ENCODE measurements at regions not wholly inside any gene's neighbourhood (a gene's known extent, or its start where the extent isn't known, plus 50 kb on each side); places are given as distances from the start of the nearest gene placed in this dataset.
"Not testable (repeated sequence)": the region's sequence is repeated elsewhere in the genome, so short reads cannot be mapped to it uniquely, and the experiment has no call there.

DNA sequence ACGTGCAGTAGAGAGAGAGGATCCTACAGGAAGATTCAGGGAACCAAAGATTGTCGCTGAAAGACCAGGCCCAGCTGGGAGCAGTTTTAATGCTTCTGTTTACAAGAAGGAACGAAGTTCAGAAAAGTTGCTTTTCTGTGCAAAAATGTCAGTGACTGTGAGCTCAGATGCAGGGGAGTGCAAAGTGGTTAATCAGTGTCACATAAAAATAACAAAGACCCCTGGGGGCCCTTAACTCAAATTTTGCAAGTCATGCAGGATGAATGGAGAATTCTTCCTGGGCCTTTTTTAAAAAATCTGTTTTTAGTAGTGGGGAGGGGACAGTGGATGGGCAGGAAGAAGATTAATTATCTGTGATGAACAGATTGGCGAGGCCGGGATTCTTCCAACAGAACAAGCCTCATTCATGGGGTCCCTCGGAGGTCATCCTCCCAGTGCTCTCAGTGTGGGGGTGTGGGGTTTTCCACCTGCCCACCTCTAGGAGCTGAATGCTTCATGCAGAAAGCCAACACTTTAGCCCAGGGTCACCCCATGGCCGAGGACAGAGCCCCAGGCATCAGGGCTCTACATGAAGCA is 167.2 kb downstream of the UQCRFS1 start:
- DNase-seq = no peak

DNA sequence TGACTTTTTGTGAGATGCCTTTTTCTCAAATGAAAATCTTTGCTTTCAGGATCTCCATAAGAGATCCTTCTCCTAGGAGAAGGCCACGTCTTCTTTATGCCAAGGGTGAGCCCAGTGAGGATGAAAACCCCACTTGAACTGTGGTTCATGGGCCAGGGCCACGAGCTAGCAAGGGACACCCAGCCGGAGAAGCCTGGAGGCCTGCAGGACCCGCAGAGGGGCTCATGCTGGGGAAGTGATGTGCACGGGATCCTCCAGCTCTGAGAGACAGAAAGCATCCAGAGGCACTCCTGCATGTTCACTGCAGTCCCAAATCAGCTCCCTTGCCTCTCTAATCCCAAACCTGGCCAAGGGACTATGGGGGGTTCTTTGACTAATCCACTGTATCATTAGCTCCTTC is 168.9 kb downstream of the UQCRFS1 start:
- no peak for DNase-seq

DNA sequence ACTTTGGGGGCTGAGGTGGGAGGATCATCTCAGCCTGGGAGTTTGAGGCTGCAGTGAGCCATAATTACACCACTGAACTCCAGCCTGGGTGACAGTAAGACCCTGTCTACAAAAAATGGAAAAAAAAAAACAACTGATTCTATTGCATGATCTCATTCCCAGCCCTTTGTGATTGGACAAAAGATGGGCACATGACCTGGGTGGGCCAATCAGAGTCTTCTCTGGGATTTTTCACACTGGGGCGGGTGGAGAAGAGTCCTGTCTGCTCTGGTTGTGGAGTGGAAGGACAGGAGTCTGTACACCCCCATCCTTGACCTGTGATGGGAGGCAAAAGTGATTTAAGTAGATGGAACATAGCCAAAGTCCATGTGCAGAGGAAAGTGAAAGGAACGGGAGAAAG is 170.5 kb downstream of the UQCRFS1 start:
- no peak for DNase-seq

- DNase-seq = no peak
These were observed 172.0 kb downstream of the UQCRFS1 start for GRCh38 chr19:29040951-29041350.

DNA sequence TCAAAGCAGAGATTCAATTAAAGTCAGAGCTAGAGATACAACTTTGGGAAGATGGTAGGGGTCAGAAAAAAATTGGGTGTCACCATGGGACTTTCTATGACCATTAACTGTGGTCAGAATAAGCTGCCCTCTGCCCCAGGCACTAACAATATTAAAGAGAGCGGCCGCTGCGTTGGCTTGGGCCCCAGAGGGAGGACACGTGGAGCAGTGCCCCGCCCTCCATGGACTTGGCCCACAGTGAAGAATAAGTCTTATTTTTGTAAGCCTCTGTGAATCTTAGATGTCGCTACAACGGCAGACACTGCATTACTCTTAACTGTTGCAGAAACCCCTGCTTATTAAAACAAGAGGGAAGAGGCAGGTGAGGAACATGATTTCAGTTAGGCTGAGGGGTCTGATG is 172.7 kb downstream of the UQCRFS1 start:
- DNase-seq = no peak

DNA sequence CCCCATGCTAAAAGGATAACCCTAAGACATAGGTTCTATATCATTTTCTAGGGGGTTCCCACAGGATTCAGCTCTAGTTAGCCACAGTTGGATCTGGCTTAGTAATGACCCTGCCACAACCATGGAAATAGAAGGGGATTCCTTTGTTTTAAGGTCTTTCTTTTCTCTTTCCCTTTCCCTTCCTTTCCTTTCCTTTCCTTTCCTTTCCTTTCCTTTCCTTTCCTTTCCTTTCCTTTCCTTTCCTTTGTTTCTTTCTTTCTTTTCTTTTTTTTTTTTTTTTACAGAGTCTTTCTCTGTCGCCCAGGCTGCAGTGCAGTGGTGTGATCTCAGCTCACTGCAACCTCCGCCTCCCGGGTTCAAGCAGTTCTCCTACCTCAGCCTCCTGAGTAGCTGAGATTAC is 173.9 kb downstream of the UQCRFS1 start:
- not testable (repeated sequence) for DNase-seq

DNA sequence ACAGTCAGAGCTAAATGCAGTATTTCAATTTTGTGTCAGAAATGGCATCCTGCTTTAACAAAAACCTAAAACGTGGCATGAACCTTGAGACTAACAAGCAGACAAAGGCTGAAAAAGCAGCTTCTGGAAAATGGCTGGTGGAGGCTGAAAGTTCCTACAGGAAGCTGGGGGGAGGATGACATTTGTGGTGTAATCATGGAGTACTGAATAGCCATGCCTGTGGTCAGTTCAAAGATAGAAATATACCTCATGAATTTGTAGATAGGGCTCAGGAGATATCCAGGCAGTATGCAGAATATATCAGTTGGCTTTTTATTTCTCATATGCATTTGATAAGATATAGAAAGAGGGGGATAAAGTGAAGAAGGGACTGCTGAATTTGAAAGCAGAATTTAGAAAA is 181.7 kb downstream of the UQCRFS1 start:
- DNase-seq = no peak

DNA sequence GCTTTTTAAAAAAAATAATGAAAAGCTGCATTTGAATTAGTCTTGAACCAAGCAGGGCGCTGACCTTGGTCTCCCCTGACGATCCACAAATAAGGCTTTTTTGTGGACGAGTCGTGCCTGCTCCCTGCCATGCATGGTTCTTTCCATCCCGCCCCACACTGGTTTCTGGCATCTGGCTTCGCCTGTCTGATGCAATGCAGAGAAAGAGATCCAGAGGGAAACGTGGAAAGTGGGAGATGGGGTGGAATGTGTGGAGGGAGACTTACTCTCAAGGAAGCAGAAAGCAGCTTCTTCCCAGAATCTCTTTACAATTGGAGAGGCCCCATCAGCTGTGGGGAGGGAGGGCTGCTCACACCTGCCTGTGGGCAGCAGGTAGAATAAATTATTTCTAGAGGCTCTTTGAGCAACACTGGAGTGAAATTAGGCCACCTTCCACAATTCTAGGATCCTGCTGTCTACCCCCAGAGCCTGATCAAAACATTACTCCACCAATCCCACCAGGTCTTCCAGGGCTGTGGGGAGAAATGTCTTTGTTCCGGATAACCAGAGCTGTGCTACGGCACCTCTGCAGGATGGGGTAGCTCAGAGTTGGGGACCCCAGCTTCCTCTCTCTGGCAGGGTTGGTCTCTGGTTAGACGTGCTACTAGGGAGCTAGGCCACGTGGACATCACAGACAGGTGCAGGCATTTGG is 183.5 kb downstream of the UQCRFS1 start:
- no peak for DNase-seq

DNA sequence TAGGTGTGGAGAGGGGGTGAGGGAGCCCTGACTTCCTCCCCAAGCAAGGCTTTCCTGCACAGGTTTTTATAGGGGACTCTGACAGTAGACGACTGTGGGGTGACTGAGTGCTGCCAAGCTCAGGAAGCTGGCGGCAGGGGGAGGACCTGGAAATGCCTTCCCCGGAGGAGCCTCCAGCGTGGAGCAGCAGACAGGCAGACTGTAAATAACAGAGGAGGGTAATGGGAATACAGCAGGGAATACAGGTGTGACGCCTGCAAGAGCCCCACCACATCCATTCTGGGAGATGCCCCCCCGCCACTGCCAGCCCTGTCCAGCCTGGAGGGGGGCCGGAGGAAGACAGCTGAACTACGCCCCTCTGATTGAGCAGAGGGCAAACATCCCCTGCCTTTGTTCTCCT is 190.4 kb downstream of the UQCRFS1 start:
- no peak for DNase-seq

DNA sequence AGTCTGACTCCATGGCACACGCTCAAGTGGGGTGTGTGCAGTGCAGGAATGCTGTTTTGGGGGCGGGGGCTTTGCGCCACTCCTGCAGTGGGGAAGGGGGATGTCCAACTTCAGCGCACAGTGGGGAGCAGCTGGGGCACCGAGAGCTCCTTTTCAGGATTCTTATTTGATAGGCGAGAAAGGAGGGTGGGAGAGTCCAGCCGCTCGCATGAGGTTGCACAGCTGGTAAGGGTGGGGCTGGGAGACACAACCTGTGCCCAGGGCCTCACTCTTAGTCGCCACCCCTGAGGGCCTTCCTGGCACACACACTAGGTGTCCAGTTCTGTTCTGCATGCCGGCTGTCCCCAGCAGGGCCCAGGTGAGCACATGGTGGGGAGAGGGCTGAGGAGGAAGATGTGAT is 190.8 kb downstream of the UQCRFS1 start:
- no peak for DNase-seq

DNA sequence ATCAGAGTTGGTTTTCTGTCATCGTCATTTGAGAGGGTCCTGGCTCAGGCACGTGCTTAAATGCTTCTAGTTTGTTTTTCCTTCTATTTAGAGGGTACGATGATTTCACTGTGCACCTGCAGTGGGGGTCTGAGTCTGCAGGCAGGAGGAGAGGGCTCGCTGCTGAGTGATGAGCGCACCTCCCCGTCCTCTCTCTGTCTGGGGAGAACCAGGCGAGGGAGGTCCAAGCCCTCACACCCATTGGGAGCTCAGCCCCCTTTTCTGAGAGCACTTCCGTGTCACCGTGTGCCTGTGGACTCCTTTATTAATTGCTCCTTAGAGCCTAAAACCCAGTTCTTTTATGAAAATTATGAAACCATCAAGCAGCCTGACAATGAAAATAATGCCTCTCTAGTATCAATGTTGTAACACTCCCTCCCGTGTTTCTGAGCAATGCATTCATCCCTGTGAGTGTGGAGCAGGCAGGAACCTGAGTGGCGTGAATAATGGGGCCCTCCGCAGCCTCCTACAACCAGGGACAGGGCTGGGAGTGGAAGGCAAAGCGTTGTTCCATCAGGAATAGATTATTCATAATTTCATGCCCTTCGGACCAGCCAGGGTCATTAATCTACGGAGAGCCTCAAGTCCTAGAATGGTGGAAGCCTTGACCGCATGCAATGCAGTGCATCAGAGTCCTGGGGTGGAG is 191.6 kb downstream of the UQCRFS1 start:
- DNase-seq = no peak

GRCh38 chr19:29019403-29019802 is 193.5 kb downstream of the UQCRFS1 start:
- DNase-seq = no peak

DNA sequence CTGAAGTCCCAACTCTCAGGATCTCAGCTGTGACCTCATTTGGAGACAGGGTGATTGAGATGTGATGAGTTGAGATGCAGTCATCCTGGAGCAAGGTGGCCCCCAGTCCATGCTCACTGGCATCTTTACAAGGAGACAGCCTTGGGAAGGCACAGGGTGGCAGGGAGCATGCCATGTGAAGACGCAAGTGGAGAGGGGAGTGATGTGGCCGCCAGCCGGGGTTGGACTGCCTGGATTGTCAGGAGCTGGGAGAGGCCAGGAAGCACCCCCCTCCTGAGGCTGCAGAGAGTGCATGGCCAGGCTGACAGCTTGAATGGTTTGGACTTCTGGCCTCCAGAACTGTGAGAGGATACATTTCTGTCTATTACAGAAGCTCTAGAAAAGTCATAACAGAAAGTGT is 194.4 kb downstream of the UQCRFS1 start:
- no peak for DNase-seq

DNA sequence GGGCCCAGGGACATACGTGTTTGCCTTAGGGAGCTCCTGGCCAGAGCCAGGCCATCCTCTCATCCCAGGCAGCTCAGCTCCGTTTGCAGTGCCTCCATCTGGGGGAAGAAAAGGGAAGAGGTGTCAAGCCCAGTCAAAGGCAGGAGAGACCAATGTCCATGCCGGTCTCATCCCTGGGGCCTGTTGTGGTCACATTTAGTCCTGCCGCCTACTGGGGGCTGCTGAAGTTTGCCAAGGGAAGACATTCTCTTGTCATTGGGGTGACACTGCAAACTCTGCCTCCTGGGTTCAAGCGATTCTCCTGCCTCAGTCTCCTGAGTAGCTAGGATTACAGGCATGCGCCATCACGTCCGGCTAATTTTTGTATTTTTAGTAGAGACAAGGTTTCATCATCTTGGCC is 195.2 kb downstream of the UQCRFS1 start:
- DNase-seq = no peak

DNA sequence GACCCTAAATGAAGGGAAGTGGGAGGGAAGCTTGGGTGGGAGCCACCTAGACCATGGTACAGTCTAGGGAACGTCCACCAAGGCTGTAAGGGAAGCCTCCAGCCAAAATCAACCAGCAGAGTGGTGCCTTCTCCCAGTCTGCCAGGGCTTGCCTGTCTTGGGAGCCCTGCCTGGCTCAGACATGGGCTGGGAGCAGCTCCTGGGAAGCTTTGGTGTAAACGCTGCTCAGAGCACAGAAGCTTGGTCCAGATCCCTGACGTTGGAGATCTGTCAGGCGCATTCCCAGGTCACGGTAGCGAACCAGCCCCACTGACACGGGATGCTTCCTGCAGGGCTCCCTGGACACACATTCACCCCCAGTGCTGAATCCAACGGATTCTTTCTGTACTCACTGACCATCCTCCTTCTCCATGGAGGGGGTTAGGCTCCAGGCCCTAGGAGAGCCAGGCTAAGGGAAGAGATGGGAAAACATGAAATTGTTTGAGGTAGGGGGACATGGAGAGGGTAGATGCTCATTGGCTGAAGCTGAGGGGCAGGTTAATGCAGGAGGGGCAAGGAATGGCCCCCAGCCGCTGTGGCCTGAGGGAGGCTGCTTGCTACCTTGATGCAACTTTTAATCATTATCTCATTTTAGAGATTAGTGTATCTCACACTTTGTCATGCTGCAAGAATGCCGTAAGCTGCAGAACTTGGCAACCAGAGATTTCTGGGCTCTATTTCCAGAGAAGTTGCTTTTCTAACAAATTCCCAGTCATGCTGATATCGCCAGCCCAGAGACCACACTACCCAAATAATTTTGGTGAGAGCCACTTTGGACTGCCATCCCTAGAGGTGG is 195.8 kb downstream of the UQCRFS1 start:
- DNase-seq = no peak

DNA sequence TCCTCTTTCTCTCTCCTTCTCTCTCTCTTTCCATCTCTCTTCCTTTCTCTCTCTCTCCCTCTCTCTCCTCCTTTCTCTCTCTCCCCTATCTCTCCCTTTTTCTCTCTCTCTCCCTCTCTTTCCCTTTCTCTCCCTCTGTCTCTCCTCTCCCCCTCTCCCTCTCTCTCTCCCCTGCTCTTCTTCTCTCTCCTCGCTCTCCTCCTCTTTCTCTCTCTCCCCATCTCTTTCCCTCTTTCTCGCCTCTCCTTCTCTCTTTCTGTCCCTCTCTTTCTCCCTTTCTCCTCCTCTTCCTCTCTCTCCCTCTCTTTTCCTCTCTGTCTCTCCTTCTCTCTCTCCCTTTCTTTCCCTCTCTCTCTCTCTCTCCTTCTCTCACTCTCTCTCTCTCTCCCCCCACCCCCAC is 196.6 kb downstream of the UQCRFS1 start:
- no peak for DNase-seq

DNA sequence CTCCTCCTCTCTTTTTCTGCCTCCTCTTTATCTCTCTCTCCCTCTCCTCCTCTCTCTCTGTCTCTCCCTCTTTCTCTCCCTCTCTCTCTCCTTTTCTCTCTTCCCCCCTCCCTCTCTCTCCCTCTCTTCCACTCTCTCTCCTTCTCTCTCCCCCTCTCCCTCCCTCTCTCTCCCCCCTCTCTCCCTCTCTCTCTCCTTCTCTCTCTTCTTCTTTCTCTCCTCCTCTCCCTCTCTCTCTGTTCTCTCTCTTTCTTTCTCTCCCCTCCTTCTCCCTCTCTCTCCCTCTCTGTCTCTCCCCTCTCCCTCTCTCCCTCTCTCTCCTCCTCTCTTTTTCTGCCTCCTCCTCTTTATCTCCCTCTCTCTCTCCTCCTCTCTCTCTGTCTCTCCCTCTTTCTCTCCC is 197.4 kb downstream of the UQCRFS1 start:
- DNase-seq = no peak

GRCh38 chr19:29014857-29015436 is 198.0 kb downstream of the UQCRFS1 start:
- DNase-seq = no peak

GRCh38 chr19:29013988-29014387 is 199.0 kb downstream of the UQCRFS1 start:
- no peak for DNase-seq

DNA sequence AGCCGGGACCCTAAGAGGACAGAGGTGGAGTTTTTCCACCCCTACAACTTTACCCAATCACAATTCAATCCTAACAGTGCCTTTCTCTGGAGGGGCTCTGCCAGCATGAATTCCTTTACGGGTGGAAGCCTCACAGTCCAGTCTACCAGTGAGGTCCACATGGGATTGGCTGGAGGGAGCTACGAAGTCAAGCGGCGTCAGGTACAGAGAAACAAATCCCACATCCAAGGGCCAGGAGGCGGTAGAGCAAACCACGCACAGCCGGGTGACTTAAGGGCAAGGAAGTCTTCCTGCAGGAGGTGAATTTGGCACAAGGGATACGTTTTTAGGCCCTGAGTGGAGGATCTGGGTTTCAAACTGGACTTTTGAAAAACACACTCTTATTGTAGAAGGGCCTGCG is 199.6 kb downstream of the UQCRFS1 start:
- no peak for DNase-seq

DNA sequence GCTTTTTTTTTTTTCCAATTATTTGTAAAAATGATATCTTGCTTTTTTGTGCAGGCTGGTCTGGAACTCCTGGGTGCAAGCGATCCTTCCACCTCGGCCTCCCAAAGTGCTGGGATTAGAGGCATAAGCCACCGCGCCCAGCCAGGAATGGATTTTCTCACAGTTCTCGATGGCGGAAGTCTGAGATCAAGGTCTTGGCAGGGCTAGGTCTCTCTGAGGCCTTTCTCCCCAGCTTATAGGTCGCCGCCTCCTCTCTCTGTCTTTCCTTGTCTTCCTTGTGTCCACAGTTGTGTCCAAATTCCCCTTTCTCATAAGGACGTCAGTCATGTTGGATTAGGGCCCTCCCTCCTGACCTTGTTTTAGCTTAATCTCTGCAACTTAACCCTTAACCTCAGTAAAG is 200.5 kb downstream of the UQCRFS1 start:
- DNase-seq = no peak

DNA sequence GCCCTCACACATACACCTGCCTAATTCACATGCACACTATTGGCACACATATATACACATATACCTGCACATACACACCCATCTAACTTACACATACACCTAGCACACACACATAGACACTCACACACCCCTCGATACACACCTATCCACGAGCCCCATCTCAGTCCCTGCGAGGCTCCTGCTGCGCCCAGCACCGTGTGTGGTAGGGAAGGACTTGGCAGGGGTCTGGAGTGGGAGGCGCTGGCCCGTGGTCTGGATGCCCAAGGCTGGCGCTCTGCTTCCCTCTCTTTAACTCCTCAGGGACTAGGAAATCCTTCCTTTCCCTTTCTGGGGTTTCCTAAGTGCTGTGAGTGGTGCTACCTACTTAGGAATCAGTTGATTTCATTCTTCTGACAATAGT is 202.7 kb downstream of the UQCRFS1 start:
- no peak for DNase-seq

DNA sequence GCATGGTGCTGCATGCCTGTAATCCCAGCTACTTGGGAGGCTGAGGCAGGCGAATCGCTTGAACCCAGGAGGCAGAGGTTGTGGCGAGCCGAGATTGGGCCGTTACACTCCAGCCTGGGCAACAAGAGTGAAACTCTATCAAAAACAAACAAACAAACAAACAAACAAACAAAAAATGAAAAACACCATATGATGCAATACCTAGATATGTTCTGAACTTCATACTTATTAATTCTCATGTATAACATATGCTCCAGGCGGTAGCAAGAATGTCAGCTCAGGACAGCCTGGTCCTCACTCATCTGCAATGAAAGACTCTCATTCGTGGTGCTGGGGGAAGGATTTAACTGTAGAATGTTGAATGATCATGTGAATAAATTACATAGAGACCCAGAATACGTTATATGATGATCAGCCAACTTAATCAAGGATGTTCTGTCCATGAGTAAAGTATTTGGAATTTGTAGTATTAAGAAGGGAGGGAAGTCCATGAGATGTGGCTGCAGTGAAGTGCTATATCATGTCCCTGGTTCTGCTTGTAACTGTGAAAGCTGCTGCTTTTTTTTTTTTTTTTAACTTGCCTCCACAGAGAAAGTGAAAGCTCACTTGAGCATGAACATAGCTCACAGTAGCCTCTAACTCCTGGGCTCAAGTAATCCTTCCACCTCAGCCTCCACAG is 206.8 kb downstream of the UQCRFS1 start:
- DNase-seq = no peak
